ENCODE measurements at regions not wholly inside any gene's neighbourhood (a gene's known extent, or its start where the extent isn't known, plus 50 kb on each side); places are given as distances from the start of the nearest gene placed in this dataset.

- intact Hi-C loops (cut with DNase I), result no loop called here
These were observed 138.0 kb downstream of the ZFAND4 start for GRCh38 chr10:45534572-45534971.

GRCh38 chr10:45532480-45532879 is 140.1 kb downstream of the ZFAND4 start:
- intact Hi-C loops (cut with DNase I), result no loop called here
- Histone ChIP-seq H3K4me1 (no peaks in the 10 kb centered on the region), H3K27me3 (ENCODE audit: low read depth) (no peaks in the 10 kb centered on the region), H3K27ac (no peak overlapping the region), H3K36me3 (no peaks in the 10 kb centered on the region), H3K4me3 (no peak overlapping the region), H3K9me3 (no peaks in the 10 kb centered on the region)
- DNase-seq (no peak), ATAC-seq (no peak)
- TF ChIP-seq CTCF (IDR thresholded peaks at IDR 0.05), result no peak

More at GRCh38 chr10:45534572-45534971, 138.0 kb downstream of the ZFAND4 start:
- TF ChIP-seq CTCF (IDR thresholded peaks at IDR 0.05), result no peak
- ATAC-seq (no peak), DNase-seq (no peak)
- Histone ChIP-seq H3K27me3 (ENCODE audit: low read depth) (no peaks in the 10 kb centered on the region), H3K4me3 (no peak overlapping the region), H3K27ac (no peak overlapping the region), H3K4me1 (no peaks in the 10 kb centered on the region), H3K36me3 (no peaks in the 10 kb centered on the region), H3K9me3 (no peaks in the 10 kb centered on the region)

- ATAC-seq (no peak), DNase-seq (no peak)
- H3K4me1 ChIP-seq, result peaks cover 11% of the 10 kb centered on the region
- intact Hi-C loops (cut with DNase I), result no loop called here
- no peak overlapping the region for H3K27ac ChIP-seq
- no peaks in the 10 kb centered on the region for H3K9me3 ChIP-seq
- no peaks in the 10 kb centered on the region for H3K27me3 ChIP-seq (ENCODE audit: low read depth)
- no peak for TF ChIP-seq CTCF (IDR thresholded peaks at IDR 0.05)
- no peak overlapping the region for H3K4me3 ChIP-seq
- H3K36me3 ChIP-seq, result no peaks in the 10 kb centered on the region
These were observed 146.2 kb downstream of the ZFAND4 start for GRCh38 chr10:45526309-45526905.

- no peak for DNase-seq
- TF ChIP-seq CTCF (IDR thresholded peaks at IDR 0.05), result no peak
- H3K27ac ChIP-seq, result no peak overlapping the region
- no peaks in the 10 kb centered on the region for H3K27me3 ChIP-seq (ENCODE audit: low read depth)
- H3K9me3 ChIP-seq, result no peaks in the 10 kb centered on the region
- ATAC-seq, result no peak
- H3K4me1 ChIP-seq, result no peaks in the 10 kb centered on the region
- H3K36me3 ChIP-seq, result no peaks in the 10 kb centered on the region
- intact Hi-C loops (cut with DNase I), result no loop called here
- H3K4me3 ChIP-seq, result no peak overlapping the region
These were observed 146.5 kb downstream of the ALOX5 start for GRCh38 chr10:45520476-45520875.

GRCh38 chr10:45518741-45519140 is 144.7 kb downstream of the ALOX5 start:
- H3K27ac ChIP-seq, result no peak overlapping the region
- no peaks in the 10 kb centered on the region for H3K9me3 ChIP-seq
- H3K4me3 ChIP-seq, result no peak overlapping the region
- ATAC-seq, result no peak
- no peak for DNase-seq
- no peaks in the 10 kb centered on the region for H3K36me3 ChIP-seq
- peaks cover 12% of the 10 kb centered on the region for H3K4me1 ChIP-seq
- TF ChIP-seq CTCF (IDR thresholded peaks at IDR 0.05), result no peak
- no peaks in the 10 kb centered on the region for H3K27me3 ChIP-seq (ENCODE audit: low read depth)
- intact Hi-C loops (cut with DNase I), result no loop called here

Measured in lower lobe of right lung (tissue), 2 donors.